Hepatocyte (in vitro differentiated cells): ENCODE measurements at regions not wholly inside any gene's neighbourhood (a gene's known extent, or its start where the extent isn't known, plus 50 kb on each side); places are given as distances from the start of the nearest gene placed in this dataset.

Source experiments
- DNase-seq: peaks from one replicate; pipeline ENCODE4 v3.0.0-alpha.2; 2016; ENCODE audit warnings: low spot score
- H2AFZ ChIP-seq: fragments of 200-600 bp; sonication (generic); 2 replicates; pipeline ENCODE4 v1.6.0; 2016; ENCODE audit warnings: antibody characterized with exemption, mild to moderate bottlenecking
- H3K27ac ChIP-seq: fragments of 200-600 bp; sonication (generic); 2 replicates; pipeline ENCODE4 v1.5.1; 2016; ENCODE audit warnings: mild to moderate bottlenecking
- H3K27me3 ChIP-seq: fragments of 200-600 bp; sonication (generic); 2 replicates; pipeline ENCODE4 v1.6.1; 2016
- H3K36me3 ChIP-seq: fragments of 200-600 bp; sonication (generic); replicated peaks from 2 replicates; pipeline ENCODE4 v1.5.1; 2016; ENCODE audit warnings: low read depth; ENCODE audit not compliant: insufficient read depth
- H3K4me1 ChIP-seq: fragments of 200-600 bp; sonication (generic); 2 replicates; pipeline ENCODE4 v1.5.1; 2016; ENCODE audit warnings: mild to moderate bottlenecking, moderate library complexity; ENCODE audit not compliant: insufficient read depth
- H3K4me2 ChIP-seq: fragments of 200-600 bp; sonication (generic); 2 replicates; pipeline ENCODE4 v1.6.0; 2016
- H3K4me3 ChIP-seq: fragments of 200-600 bp; sonication (generic); 2 replicates; pipeline ENCODE4 v1.5.1; 2016; ENCODE audit warnings: mild to moderate bottlenecking
- H3K79me2 ChIP-seq: fragments of 200-600 bp; sonication (generic); 2 replicates; pipeline ENCODE4 v1.6.0; 2017; ENCODE audit warnings: mild to moderate bottlenecking
- H3K9me2 ChIP-seq: fragments of 200-600 bp; sonication (generic); replicated peaks from 2 replicates; pipeline ENCODE4 v1.6.0; 2017; ENCODE audit warnings: mild to moderate bottlenecking; ENCODE audit not compliant: insufficient read depth
- H3K9me3 ChIP-seq: fragments of 200-600 bp; sonication (generic); 2 replicates; pipeline ENCODE4 v1.5.1; 2016; ENCODE audit warnings: low read depth, mild to moderate bottlenecking
- H4K20me1 ChIP-seq: fragments of 200-600 bp; sonication (generic); 2 replicates; pipeline ENCODE4 v1.6.0; 2016; ENCODE audit warnings: mild to moderate bottlenecking; ENCODE audit not compliant: insufficient read depth, poor library complexity, severe bottlenecking
- CTCF ChIP-seq: fragments of 200-600 bp; sonication (generic); IDR thresholded peaks from 2 replicates; pipeline ENCODE4 v1.5.1; 2016; ENCODE audit warnings: antibody characterized with exemption, mild to moderate bottlenecking; ENCODE audit not compliant: poor library complexity
- EZH2 ChIP-seq: fragments of 200-600 bp; sonication (generic); IDR thresholded peaks from 2 replicates; pipeline ENCODE4 v1.6.1; 2016; ENCODE audit warnings: antibody characterized with exemption, mild to moderate bottlenecking, borderline replicate concordance
- EZH2phosphoT487 ChIP-seq: fragments of 200-600 bp; sonication (generic); IDR thresholded peaks from one replicate; pipeline ENCODE4 v1.6.1; 2018; ENCODE audit warnings: antibody characterized with exemption, mild to moderate bottlenecking, low read depth, moderate library complexity; ENCODE audit not compliant: unreplicated experiment, severe bottlenecking
- whole genome bisulfite sequencing: methylation state at CpG from one replicate; pipeline ENCODE4 v1.1.6; 2016; ENCODE audit warnings: low lambda C conversion rate; ENCODE audit errors: missing lambda C conversion rate; 5-methylcytosine and 5-hydroxymethylcytosine counted together

- Histone ChIP-seq H2AFZ (no peak overlapping the region), H3K36me3 (no peaks in the 10 kb centered on the region), H3K4me1 (no peaks in the 10 kb centered on the region), H4K20me1 (no peaks in the 10 kb centered on the region), H3K27me3 (no peaks in the 10 kb centered on the region), H3K27ac (no peak overlapping the region), H3K9me2 (no peaks in the 10 kb centered on the region), H3K4me3 (no peak overlapping the region), H3K79me2 (no peaks in the 10 kb centered on the region), H3K9me3 (no peaks in the 10 kb centered on the region), H3K4me2 (no peak overlapping the region)
- 89% methylated on average over 1 of the region's 1 CpG for WGBS
- DNase-seq, result no peak
- TF ChIP-seq CTCF (no peak), EZH2phosphoT487 (no peak)
Measured at GRCh38 chr6:126633373-126633772, 293.5 kb downstream of the CENPW start.

GRCh38 chr6:126640356-126640755, 300.4 kb downstream of the CENPW start:
- H3K27ac ChIP-seq, result no peak overlapping the region
- H3K4me3 ChIP-seq, result no peak overlapping the region
- H3K27me3 ChIP-seq, result no peaks in the 10 kb centered on the region
- H3K79me2 ChIP-seq, result no peaks in the 10 kb centered on the region
- H4K20me1 ChIP-seq, result no peaks in the 10 kb centered on the region
- no peak overlapping the region for H2AFZ ChIP-seq
- H3K36me3 ChIP-seq, result no peaks in the 10 kb centered on the region
- DNase-seq, result no peak
- H3K4me1 ChIP-seq, result no peaks in the 10 kb centered on the region
- H3K9me2 ChIP-seq, result no peaks in the 10 kb centered on the region
- H3K4me2 ChIP-seq, result no peak overlapping the region
- no peak for TF ChIP-seq CTCF
- TF ChIP-seq EZH2, result no peak
- no peak for TF ChIP-seq EZH2phosphoT487
- no peaks in the 10 kb centered on the region for H3K9me3 ChIP-seq
- 85% methylated on average over 2 of the region's 2 CpGs for WGBS

DNA sequence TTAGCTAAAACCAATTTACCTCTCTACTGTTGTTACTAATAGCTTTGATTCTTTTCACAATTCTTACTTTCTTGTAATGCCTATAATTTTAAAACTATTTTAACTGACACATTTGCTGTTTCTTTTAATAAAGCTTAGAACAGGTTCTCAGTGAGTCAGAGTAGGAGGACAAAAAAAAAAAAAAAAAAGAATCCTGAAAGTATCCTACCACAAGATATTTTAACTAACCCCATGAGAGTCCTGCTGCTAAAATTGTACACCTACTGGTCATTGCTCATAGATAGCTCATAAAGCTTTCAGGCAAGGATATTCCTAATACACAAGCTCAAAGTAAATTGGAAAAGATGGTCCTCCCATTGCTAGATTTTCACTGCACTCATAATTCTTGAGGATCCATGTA, 301.0 kb downstream of the CENPW start:
- no peaks in the 10 kb centered on the region for H3K79me2 ChIP-seq
- no peak overlapping the region for H3K4me3 ChIP-seq
- no peak for DNase-seq
- no peak overlapping the region for H3K4me2 ChIP-seq
- H3K36me3 ChIP-seq, result no peaks in the 10 kb centered on the region
- H3K27me3 ChIP-seq, result no peaks in the 10 kb centered on the region
- H3K4me1 ChIP-seq, result no peaks in the 10 kb centered on the region
- no peaks in the 10 kb centered on the region for H3K9me3 ChIP-seq
- H4K20me1 ChIP-seq, result no peaks in the 10 kb centered on the region
- no peak overlapping the region for H2AFZ ChIP-seq
- no peaks in the 10 kb centered on the region for H3K9me2 ChIP-seq
- TF ChIP-seq EZH2 (no peak), CTCF (no peak)
- no peak overlapping the region for H3K27ac ChIP-seq

GRCh38 chr6:126641641-126642040, 301.7 kb downstream of the CENPW start:
- Histone ChIP-seq H3K27me3 (no peaks in the 10 kb centered on the region), H3K36me3 (no peaks in the 10 kb centered on the region), H3K79me2 (no peaks in the 10 kb centered on the region), H3K9me2 (no peaks in the 10 kb centered on the region), H3K27ac (no peak overlapping the region), H3K4me3 (no peak overlapping the region), H3K9me3 (no peaks in the 10 kb centered on the region), H3K4me1 (no peaks in the 10 kb centered on the region), H3K4me2 (no peak overlapping the region), H4K20me1 (no peaks in the 10 kb centered on the region), H2AFZ (no peak overlapping the region)
- 95% methylated on average over 1 of the region's 1 CpG for WGBS
- TF ChIP-seq EZH2, result no peak
- no peak for TF ChIP-seq CTCF
- no peak for TF ChIP-seq EZH2phosphoT487
- DNase-seq, result no peak
